Ovary (tissue), 3 donors: ENCODE measurements at regions not wholly inside any gene's neighbourhood (a gene's known extent, or its start where the extent isn't known, plus 50 kb on each side); places are given as distances from the start of the nearest gene placed in this dataset.

Experiments used
- EP300 ChIP-seq: sonication (generic); formaldehyde crosslinking; IDR thresholded peaks from one replicate; pipeline ENCODE4 v1.6.1; 2017; ENCODE audit warnings: antibody characterized with exemption
- POLR2A ChIP-seq: fragments of 450-650 bp; IDR thresholded peaks from one replicate; pipeline ENCODE4 v1.6.1; 2017; ENCODE audit warnings: antibody characterized with exemption, mild to moderate bottlenecking, moderate library complexity
- TF ChIP-seq, protein P1 (sequence below), 3 donors: fragments of 450-650 bp in 2 of 3; fragments of 200-600 bp in 1 of 3; IDR thresholded peaks; one replicate each; pipeline versions ENCODE4 v1.5.1 to v1.8.0; 2016 to 2022; ENCODE audit warnings: antibody characterized with exemption in 3 of 3, mild to moderate bottlenecking in 1 of 3
- donor health status: DM: no; HTN: no; CAD: no.

DNA sequence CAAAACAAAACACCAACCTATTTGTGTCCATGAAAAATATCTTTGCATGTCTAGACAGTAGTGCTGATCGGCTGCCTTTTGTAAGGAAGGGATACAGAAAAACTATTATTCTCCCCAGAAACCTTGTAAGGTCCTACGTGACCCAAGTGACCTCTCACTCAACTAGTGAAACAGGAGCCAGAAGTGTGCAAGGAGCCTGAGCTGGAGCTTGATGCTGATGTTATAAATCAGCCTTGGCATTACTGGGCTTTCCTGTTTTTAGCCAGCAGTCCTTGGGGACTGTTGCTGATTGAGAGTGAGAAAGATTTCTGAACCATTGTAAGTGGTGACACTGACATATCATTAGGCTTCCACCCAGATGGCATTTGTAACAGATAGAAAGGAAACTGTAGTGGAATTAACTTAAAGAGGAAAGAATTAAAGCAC, 100.8 kb upstream of the LIMCH1 start:
- TF ChIP-seq EP300 (no peak), POLR2A (no peak)
- TF ChIP-seq, protein P1, sequence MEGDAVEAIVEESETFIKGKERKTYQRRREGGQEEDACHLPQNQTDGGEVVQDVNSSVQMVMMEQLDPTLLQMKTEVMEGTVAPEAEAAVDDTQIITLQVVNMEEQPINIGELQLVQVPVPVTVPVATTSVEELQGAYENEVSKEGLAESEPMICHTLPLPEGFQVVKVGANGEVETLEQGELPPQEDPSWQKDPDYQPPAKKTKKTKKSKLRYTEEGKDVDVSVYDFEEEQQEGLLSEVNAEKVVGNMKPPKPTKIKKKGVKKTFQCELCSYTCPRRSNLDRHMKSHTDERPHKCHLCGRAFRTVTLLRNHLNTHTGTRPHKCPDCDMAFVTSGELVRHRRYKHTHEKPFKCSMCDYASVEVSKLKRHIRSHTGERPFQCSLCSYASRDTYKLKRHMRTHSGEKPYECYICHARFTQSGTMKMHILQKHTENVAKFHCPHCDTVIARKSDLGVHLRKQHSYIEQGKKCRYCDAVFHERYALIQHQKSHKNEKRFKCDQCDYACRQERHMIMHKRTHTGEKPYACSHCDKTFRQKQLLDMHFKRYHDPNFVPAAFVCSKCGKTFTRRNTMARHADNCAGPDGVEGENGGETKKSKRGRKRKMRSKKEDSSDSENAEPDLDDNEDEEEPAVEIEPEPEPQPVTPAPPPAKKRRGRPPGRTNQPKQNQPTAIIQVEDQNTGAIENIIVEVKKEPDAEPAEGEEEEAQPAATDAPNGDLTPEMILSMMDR (IDR thresholded peaks at IDR 0.05): no peak
